Body of pancreas (tissue), 4 donors: ENCODE measurements at regions not wholly inside any gene's neighbourhood (a gene's known extent, or its start where the extent isn't known, plus 50 kb on each side); places are given as distances from the start of the nearest gene placed in this dataset.

Experiments
- POLR2A ChIP-seq, 3 donors: fragments of 450-650 bp; IDR thresholded peaks; one replicate each; pipeline ENCODE4 v1.6.1; 2016; ENCODE audit warnings: antibody characterized with exemption in 3 of 3, mild to moderate bottlenecking in 2 of 3
- TF ChIP-seq, protein P1 (sequence below), 7 experiments: fragments of 450-650 bp in 4 of 7; fragments of 200-600 bp in 3 of 7; sonication (generic) in 3 of 7; IDR thresholded peaks; one replicate each; pipeline ENCODE4 v1.5.1; 2016 to 2019; ENCODE audit warnings: antibody characterized with exemption in 7 of 7

GRCh38 chr12:78566456-78566855 lies 298.1 kb upstream of the SYT1 start:
- TF ChIP-seq POLR2A (IDR thresholded peaks at IDR 0.05): no peak
- TF ChIP-seq, protein P1, sequence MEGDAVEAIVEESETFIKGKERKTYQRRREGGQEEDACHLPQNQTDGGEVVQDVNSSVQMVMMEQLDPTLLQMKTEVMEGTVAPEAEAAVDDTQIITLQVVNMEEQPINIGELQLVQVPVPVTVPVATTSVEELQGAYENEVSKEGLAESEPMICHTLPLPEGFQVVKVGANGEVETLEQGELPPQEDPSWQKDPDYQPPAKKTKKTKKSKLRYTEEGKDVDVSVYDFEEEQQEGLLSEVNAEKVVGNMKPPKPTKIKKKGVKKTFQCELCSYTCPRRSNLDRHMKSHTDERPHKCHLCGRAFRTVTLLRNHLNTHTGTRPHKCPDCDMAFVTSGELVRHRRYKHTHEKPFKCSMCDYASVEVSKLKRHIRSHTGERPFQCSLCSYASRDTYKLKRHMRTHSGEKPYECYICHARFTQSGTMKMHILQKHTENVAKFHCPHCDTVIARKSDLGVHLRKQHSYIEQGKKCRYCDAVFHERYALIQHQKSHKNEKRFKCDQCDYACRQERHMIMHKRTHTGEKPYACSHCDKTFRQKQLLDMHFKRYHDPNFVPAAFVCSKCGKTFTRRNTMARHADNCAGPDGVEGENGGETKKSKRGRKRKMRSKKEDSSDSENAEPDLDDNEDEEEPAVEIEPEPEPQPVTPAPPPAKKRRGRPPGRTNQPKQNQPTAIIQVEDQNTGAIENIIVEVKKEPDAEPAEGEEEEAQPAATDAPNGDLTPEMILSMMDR (IDR thresholded peaks at IDR 0.05): no peak
